ENCODE measurements at regions not wholly inside any gene's neighbourhood (a gene's known extent, or its start where the extent isn't known, plus 50 kb on each side); places are given as distances from the start of the nearest gene placed in this dataset.
A peak's percentile ranks its signal among the peaks of the same experiment; 100 is the strongest.

GRCh38 chr1:56200442-56200841, 378.9 kb downstream of the PLPP3 start:
- DNase-seq (ENCODE audit: low spot score in 2 of 2) = no peak
- no peak for FAIRE-seq

- no peak for FAIRE-seq
- no peak for DNase-seq (ENCODE audit: low spot score in 2 of 2)
These were observed 379.4 kb downstream of the PLPP3 start for GRCh38 chr1:56199956-56200355.

GRCh38 chr1:56199061-56199460, 380.3 kb downstream of the PLPP3 start:
- DNase-seq (ENCODE audit: low spot score in 2 of 2) = no peak
- no peak for FAIRE-seq

GRCh38 chr1:56197946-56198345, 381.4 kb downstream of the PLPP3 start:
- DNase-seq (ENCODE audit: low spot score in 2 of 2) = no peak
- no peak for FAIRE-seq

- DNase-seq (ENCODE audit: low spot score in 2 of 2) (no peak), FAIRE-seq (no peak)
These were observed 382.5 kb downstream of the PLPP3 start for GRCh38 chr1:56196839-56197238.

- DNase-seq (ENCODE audit: low spot score in 2 of 2) (no peak), FAIRE-seq (no peak)
These were observed 384.6 kb downstream of the PLPP3 start for GRCh38 chr1:56194701-56195300.

- FAIRE-seq = no peak
- DNase-seq (ENCODE audit: low spot score in 2 of 2) = no peak
These were observed 385.7 kb downstream of the PLPP3 start for GRCh38 chr1:56193656-56194055.

GRCh38 chr1:56191369-56191768, 388.0 kb downstream of the PLPP3 start:
- FAIRE-seq (no peak), DNase-seq (ENCODE audit: low spot score in 2 of 2) (no peak)

- no peak for DNase-seq (ENCODE audit: low spot score in 2 of 2)
- no peak for FAIRE-seq
These were observed 388.5 kb downstream of the PLPP3 start for GRCh38 chr1:56190806-56191365.

- DNase-seq (ENCODE audit: low spot score in 2 of 2) (no peak), FAIRE-seq (no peak)
These were observed 389.2 kb downstream of the PLPP3 start for GRCh38 chr1:56189946-56190805.

GRCh38 chr1:56189454-56189853, 389.9 kb downstream of the PLPP3 start:
- DNase-seq (ENCODE audit: low spot score in 2 of 2) = no peak
- FAIRE-seq = no peak

- DNase-seq (ENCODE audit: low spot score in 2 of 2) (peak in 1 of 2 donors; percentile 1), FAIRE-seq (no peak)
These were observed 390.5 kb downstream of the PLPP3 start for GRCh38 chr1:56188855-56189254.

- FAIRE-seq (no peak), DNase-seq (ENCODE audit: low spot score in 2 of 2) (no peak)
These were observed 391.1 kb downstream of the PLPP3 start for GRCh38 chr1:56188221-56188620.

- FAIRE-seq (no peak), DNase-seq (ENCODE audit: low spot score in 2 of 2) (no peak)
These were observed 392.0 kb downstream of the PLPP3 start for GRCh38 chr1:56187405-56187804.

- FAIRE-seq (no peak), DNase-seq (ENCODE audit: low spot score in 2 of 2) (no peak)
These were observed 393.9 kb downstream of the PLPP3 start for GRCh38 chr1:56185493-56185892.

GRCh38 chr1:56183151-56183550, 396.2 kb downstream of the PLPP3 start:
- FAIRE-seq (no peak), DNase-seq (ENCODE audit: low spot score in 2 of 2) (no peak)

- DNase-seq (ENCODE audit: low spot score in 2 of 2) = no peak
- FAIRE-seq = no peak
These were observed 398.7 kb downstream of the PLPP3 start for GRCh38 chr1:56180520-56181190.

- FAIRE-seq = no peak
- no peak for DNase-seq (ENCODE audit: low spot score in 2 of 2)
These were observed 399.8 kb downstream of the PLPP3 start for GRCh38 chr1:56179543-56179942.

- no peak for FAIRE-seq
- DNase-seq (ENCODE audit: low spot score in 2 of 2) = no peak
These were observed 404.2 kb downstream of the PLPP3 start for GRCh38 chr1:56175211-56175610.

- DNase-seq (ENCODE audit: low spot score in 2 of 2) = no peak
- FAIRE-seq = no peak
These were observed 405.0 kb downstream of the PLPP3 start for GRCh38 chr1:56174176-56174885.

GRCh38 chr1:56173736-56174135, 405.6 kb downstream of the PLPP3 start:
- peak; percentile 8 for FAIRE-seq
- DNase-seq (ENCODE audit: low spot score in 2 of 2) = no peak
